Calu3 (cell line): ENCODE measurements at regions not wholly inside any gene's neighbourhood (a gene's known extent, or its start where the extent isn't known, plus 50 kb on each side); places are given as distances from the start of the nearest gene placed in this dataset.

Source experiments
- BruUV-seq: library from RNA; stranded (reverse); fragments of 400-500 nt; replicated peaks from 2 replicates; lab custom pipeline; 2021; lab: Mats Ljungman, UMichigan
- CTCF ChIA-PET: fragments of 300-600 bp; sonication (Branson Sonifier 250); formaldehyde crosslinking; loops from one replicate; lab custom pipeline; 2022; ENCODE audit warnings: antibody characterized with exemption; lab: Charles Lee
- DNase-seq: peaks from one replicate; pipeline ENCODE4 v3.0.0; 2022
- H3K27ac Mint-ChIP-seq: one replicate; pipeline ENCODE4 v1.8.0; 2022; ENCODE audit warnings: mixed read lengths; ENCODE audit not compliant: unreplicated experiment
- H3K27me3 Mint-ChIP-seq: one replicate; pipeline ENCODE4 v1.8.0; 2022; ENCODE audit warnings: mixed read lengths; ENCODE audit not compliant: unreplicated experiment
- H3K36me3 Mint-ChIP-seq: one replicate; pipeline ENCODE4 v1.8.0; 2022; ENCODE audit warnings: mild to moderate bottlenecking, moderate library complexity, mixed read lengths; ENCODE audit not compliant: insufficient read depth, unreplicated experiment
- H3K4me1 Mint-ChIP-seq: one replicate; pipeline ENCODE4 v1.8.0; 2022; ENCODE audit warnings: mild to moderate bottlenecking, low read depth, mixed read lengths; ENCODE audit not compliant: unreplicated experiment
- H3K4me3 Mint-ChIP-seq: one replicate; pipeline ENCODE4 v1.8.0; 2022; ENCODE audit warnings: mild to moderate bottlenecking, low read depth, moderate library complexity, mixed read lengths; ENCODE audit not compliant: unreplicated experiment
- H3K9me3 Mint-ChIP-seq: one replicate; pipeline ENCODE4 v1.8.0; 2022; ENCODE audit warnings: low read depth, mixed read lengths; ENCODE audit not compliant: unreplicated experiment
- CTCF ChIP-seq: fragments of 200-600 bp; IDR thresholded peaks from one replicate; pipeline ENCODE4 v1.8.0; 2022; ENCODE audit warnings: antibody characterized with exemption; ENCODE audit not compliant: unreplicated experiment
- intact Hi-C: fragments of 100-400 bp; cut with micrococcal nuclease; formaldehyde crosslinking; loops from one replicate; pipeline ENCODE4 v1.10.0; 2022; ENCODE audit not compliant: unreplicated experiment

GRCh38 chr3:89983449-89983848 lies 876.0 kb downstream of the EPHA3 start:
- intact Hi-C loops = no loop called here
- H3K27ac Mint-ChIP-seq = no peak overlapping the region
- peaks cover 9% of the 10 kb centered on the region for H3K9me3 Mint-ChIP-seq
- no TSS peak for BruUV-seq
- H3K4me3 Mint-ChIP-seq = no peak overlapping the region
- no peaks in the 10 kb centered on the region for H3K4me1 Mint-ChIP-seq
- no peak for TF ChIP-seq CTCF
- DNase-seq = no peak
- H3K36me3 Mint-ChIP-seq = no peaks in the 10 kb centered on the region
- CTCF ChIA-PET = no interaction called here
- H3K27me3 Mint-ChIP-seq = no peaks in the 10 kb centered on the region

- Mint-ChIP-seq H3K27me3 (no peaks in the 10 kb centered on the region), H3K27ac (no peak overlapping the region), H3K9me3 (no peaks in the 10 kb centered on the region), H3K4me1 (peaks cover 6% of the 10 kb centered on the region), H3K36me3 (no peaks in the 10 kb centered on the region), H3K4me3 (no peak overlapping the region)
- intact Hi-C loops = loop anchor here (10.0 kb wide), 1 partner anchor 81 kb away; no protein-coding TSS in a partner anchor
- TF ChIP-seq CTCF = no peak
- no peak for DNase-seq
- CTCF ChIA-PET = no interaction called here
- no TSS peak for BruUV-seq
These were observed 897.9 kb downstream of the EPHA3 start for GRCh38 chr3:90005281-90005847.

GRCh38 chr3:90007778-90008499 lies 900.5 kb downstream of the EPHA3 start:
- no TSS peak for BruUV-seq
- no peak overlapping the region for H3K4me3 Mint-ChIP-seq
- intact Hi-C loops = loop anchor here (10.0 kb wide), 1 partner anchor 83 kb away; no protein-coding TSS in a partner anchor
- no peaks in the 10 kb centered on the region for H3K9me3 Mint-ChIP-seq
- H3K4me1 Mint-ChIP-seq = peaks cover 16% of the 10 kb centered on the region
- CTCF ChIA-PET = no interaction called here
- no peak for TF ChIP-seq CTCF
- H3K27ac Mint-ChIP-seq = no peak overlapping the region
- DNase-seq = no peak
- no peaks in the 10 kb centered on the region for H3K36me3 Mint-ChIP-seq
- no peaks in the 10 kb centered on the region for H3K27me3 Mint-ChIP-seq

GRCh38 chr3:90010341-90010740 lies 902.9 kb downstream of the EPHA3 start:
- no peaks in the 10 kb centered on the region for H3K36me3 Mint-ChIP-seq
- DNase-seq = peak; percentile 24
- H3K4me1 Mint-ChIP-seq = peaks cover 16% of the 10 kb centered on the region
- no TSS peak for BruUV-seq
- no peaks in the 10 kb centered on the region for H3K27me3 Mint-ChIP-seq
- no peak overlapping the region for H3K27ac Mint-ChIP-seq
- CTCF ChIA-PET = no interaction called here
- no peak for TF ChIP-seq CTCF
- no peaks in the 10 kb centered on the region for H3K9me3 Mint-ChIP-seq
- H3K4me3 Mint-ChIP-seq = no peak overlapping the region
- intact Hi-C loops = loop anchor here (10.0 kb wide), 1 partner anchor 146 kb away; no protein-coding TSS in a partner anchor
